HL-60 (cell line): ENCODE measurements at regions not wholly inside any gene's neighbourhood (a gene's known extent, or its start where the extent isn't known, plus 50 kb on each side); places are given as distances from the start of the nearest gene placed in this dataset.

Experiments
- SPI1 ChIP-seq: IDR thresholded peaks from 2 replicates; pipeline ENCODE4 v1.6.1; 2012; ENCODE audit warnings: low read depth, mild to moderate bottlenecking, borderline replicate concordance
- TF ChIP-seq, protein P1 (sequence below): IDR thresholded peaks from one replicate; pipeline ENCODE4 v1.5.1; 2011; ENCODE audit warnings: low read length, control low read depth, inconsistent platforms; ENCODE audit not compliant: insufficient read depth

DNA sequence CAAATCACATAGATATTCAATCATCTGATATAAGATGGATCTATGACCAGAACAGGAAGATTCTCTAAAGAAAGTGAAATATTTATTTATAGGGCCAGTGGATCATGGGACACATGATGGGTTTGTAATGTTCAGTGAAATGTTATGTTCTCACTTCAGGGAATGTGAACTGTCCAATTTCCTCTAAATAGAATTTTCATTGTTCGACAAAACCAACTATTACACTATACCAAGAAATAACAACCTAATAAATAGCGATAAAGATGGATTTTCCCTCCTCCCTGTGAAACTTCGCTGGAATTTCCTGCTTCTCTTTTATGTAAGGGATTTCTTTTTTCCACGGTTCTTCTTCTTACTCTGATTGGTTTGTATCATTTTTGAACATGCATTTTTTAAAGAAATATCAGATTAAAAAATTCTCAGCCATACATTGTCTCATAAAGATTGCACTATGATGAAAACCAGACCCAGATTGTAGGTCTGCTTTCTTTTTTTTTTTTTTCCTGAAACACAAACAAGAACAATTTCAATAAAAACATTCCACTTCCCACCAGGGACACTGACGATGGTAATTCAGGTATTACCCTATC lies 139.8 kb upstream of the ZEB1 start:
- TF ChIP-seq, protein P1, sequence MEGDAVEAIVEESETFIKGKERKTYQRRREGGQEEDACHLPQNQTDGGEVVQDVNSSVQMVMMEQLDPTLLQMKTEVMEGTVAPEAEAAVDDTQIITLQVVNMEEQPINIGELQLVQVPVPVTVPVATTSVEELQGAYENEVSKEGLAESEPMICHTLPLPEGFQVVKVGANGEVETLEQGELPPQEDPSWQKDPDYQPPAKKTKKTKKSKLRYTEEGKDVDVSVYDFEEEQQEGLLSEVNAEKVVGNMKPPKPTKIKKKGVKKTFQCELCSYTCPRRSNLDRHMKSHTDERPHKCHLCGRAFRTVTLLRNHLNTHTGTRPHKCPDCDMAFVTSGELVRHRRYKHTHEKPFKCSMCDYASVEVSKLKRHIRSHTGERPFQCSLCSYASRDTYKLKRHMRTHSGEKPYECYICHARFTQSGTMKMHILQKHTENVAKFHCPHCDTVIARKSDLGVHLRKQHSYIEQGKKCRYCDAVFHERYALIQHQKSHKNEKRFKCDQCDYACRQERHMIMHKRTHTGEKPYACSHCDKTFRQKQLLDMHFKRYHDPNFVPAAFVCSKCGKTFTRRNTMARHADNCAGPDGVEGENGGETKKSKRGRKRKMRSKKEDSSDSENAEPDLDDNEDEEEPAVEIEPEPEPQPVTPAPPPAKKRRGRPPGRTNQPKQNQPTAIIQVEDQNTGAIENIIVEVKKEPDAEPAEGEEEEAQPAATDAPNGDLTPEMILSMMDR = no peak
- no peak for TF ChIP-seq SPI1
